Caco-2 (cell line): ENCODE measurements at regions not wholly inside any gene's neighbourhood (a gene's known extent, or its start where the extent isn't known, plus 50 kb on each side); places are given as distances from the start of the nearest gene placed in this dataset.

Experiments
- BruUV-seq: library from RNA; stranded (reverse); fragments of 400-500 nt; replicated peaks from 2 replicates; lab custom pipeline; 2021; lab: Mats Ljungman, UMichigan
- CTCF ChIA-PET: fragments of 300-600 bp; sonication (Branson Sonifier 250); formaldehyde crosslinking; loops from one replicate; lab custom pipeline; 2022; ENCODE audit warnings: antibody characterized with exemption; lab: Charles Lee
- POLR2A ChIA-PET: fragments of 300-600 bp; sonication (Branson Sonifier 250); formaldehyde crosslinking; loops from one replicate; lab custom pipeline; 2022; ENCODE audit warnings: antibody characterized with exemption; lab: Charles Lee
- DNase-seq, 2 experiments: peaks; one replicate each; pipeline versions ENCODE4 v3.0.0 to v3.0.0-alpha.2; 2020 to 2022
- H3K27me3 ChIP-seq: replicated peaks from 2 replicates; pipeline ENCODE4 v1.6.0; 2011; ENCODE audit warnings: low read length; ENCODE audit not compliant: control insufficient read depth, insufficient read depth
- H3K36me3 ChIP-seq: 2 replicates; pipeline ENCODE4 v1.5.1; 2011; ENCODE audit warnings: low read length; ENCODE audit not compliant: control insufficient read depth, insufficient read depth
- H3K4me1 ChIP-seq: fragments of 250-450 bp; sonication (Bioruptor Pico); 2 replicates; pipeline ENCODE4 v1.5.1; 2020; ENCODE audit warnings: mild to moderate bottlenecking
- H3K4me3 ChIP-seq: 2 replicates; pipeline ENCODE4 v1.5.1; 2011; ENCODE audit warnings: low read depth, mild to moderate bottlenecking, control low read depth, low read length
- H3K9me3 ChIP-seq: fragments of 250-450 bp; sonication (Bioruptor Pico); 2 replicates; pipeline ENCODE4 v1.5.1; 2020; ENCODE audit warnings: mild to moderate bottlenecking, moderate library complexity
- H3K27ac Mint-ChIP-seq: one replicate; pipeline ENCODE4 v1.8.0; 2022; ENCODE audit warnings: mixed read lengths; ENCODE audit not compliant: unreplicated experiment
- H3K27me3 Mint-ChIP-seq: one replicate; pipeline ENCODE4 v1.8.0; 2022; ENCODE audit warnings: mixed read lengths; ENCODE audit not compliant: insufficient read depth, unreplicated experiment
- H3K36me3 Mint-ChIP-seq: one replicate; pipeline ENCODE4 v1.8.0; 2022; ENCODE audit warnings: mild to moderate bottlenecking, mixed read lengths; ENCODE audit not compliant: insufficient read depth, unreplicated experiment
- H3K4me1 Mint-ChIP-seq: one replicate; pipeline ENCODE4 v1.8.0; 2022; ENCODE audit warnings: low read depth, mixed read lengths; ENCODE audit not compliant: unreplicated experiment
- H3K4me3 Mint-ChIP-seq: one replicate; pipeline ENCODE4 v1.8.0; 2022; ENCODE audit warnings: mild to moderate bottlenecking, moderate library complexity, mixed read lengths; ENCODE audit not compliant: unreplicated experiment
- H3K9me3 Mint-ChIP-seq: one replicate; pipeline ENCODE4 v1.8.0; 2022; ENCODE audit warnings: mixed read lengths; ENCODE audit not compliant: unreplicated experiment
- CTCF ChIP-seq, 2 experiments: fragments of 200-600 bp in 1 of 2; IDR thresholded peaks; 1 replicate in 1 of 2; 2 replicates in 1 of 2; pipeline versions ENCODE4 v1.5.1 to v1.8.0; 2011 to 2022; ENCODE audit warnings: antibody characterized with exemption in 1 of 2, control low read depth in 1 of 2, inconsistent platforms in 1 of 2, low read depth in 1 of 2, low read length in 1 of 2, mild to moderate bottlenecking in 1 of 2, moderate library complexity in 1 of 2; ENCODE audit not compliant: insufficient read depth in 1 of 2, severe bottlenecking in 1 of 2, unreplicated experiment in 1 of 2
- intact Hi-C: fragments of 100-400 bp; cut with micrococcal nuclease; formaldehyde crosslinking; loops from one replicate; pipeline ENCODE4 v1.10.0; 2022; ENCODE audit not compliant: unreplicated experiment

GRCh38 chr1:103177108-103177775 lies 68.9 kb upstream of the COL11A1 start:
- Histone ChIP-seq H3K36me3 (no peaks in the 10 kb centered on the region), H3K27me3 (no peaks in the 10 kb centered on the region), H3K9me3 (no peaks in the 10 kb centered on the region), H3K4me1 (no peaks in the 10 kb centered on the region), H3K4me3 (no peak overlapping the region)
- Mint-ChIP-seq H3K4me3 (no peak overlapping the region), H3K36me3 (no peaks in the 10 kb centered on the region), H3K4me1 (no peaks in the 10 kb centered on the region), H3K27me3 (no peaks in the 10 kb centered on the region), H3K9me3 (no peaks in the 10 kb centered on the region), H3K27ac (no peak overlapping the region)
- no peak for DNase-seq
- TF ChIP-seq CTCF (IDR thresholded peaks at IDR 0.05; ENCODE audit: insufficient read depth in 1 of 2, low read depth in 1 of 2, low read length in 1 of 2, severe bottlenecking in 1 of 2, unreplicated experiment in 1 of 2), result no peak
- no TSS peak for BruUV-seq
- POLR2A ChIA-PET, result no interaction called here
- intact Hi-C loops, result no loop called here
- CTCF ChIA-PET, result no interaction called here

- BruUV-seq, result no TSS peak
These were observed 62.8 kb upstream of the COL11A1 start for GRCh38 chr1:103171041-103171590.

GRCh38 chr1:103170609-103171008 lies 62.3 kb upstream of the COL11A1 start:
- no peaks in the 10 kb centered on the region for H3K27me3 Mint-ChIP-seq

More at GRCh38 chr1:103171041-103171590, 62.8 kb upstream of the COL11A1 start:
- Histone ChIP-seq H3K4me3 (no peak overlapping the region), H3K9me3 (no peaks in the 10 kb centered on the region), H3K27me3 (no peaks in the 10 kb centered on the region), H3K4me1 (no peaks in the 10 kb centered on the region), H3K36me3 (no peaks in the 10 kb centered on the region)
- Mint-ChIP-seq H3K4me3 (no peak overlapping the region), H3K4me1 (no peaks in the 10 kb centered on the region), H3K27ac (no peak overlapping the region), H3K36me3 (no peaks in the 10 kb centered on the region), H3K27me3 (no peaks in the 10 kb centered on the region), H3K9me3 (no peaks in the 10 kb centered on the region)
- no peak for DNase-seq
- intact Hi-C loops, result no loop called here
- TF ChIP-seq CTCF (IDR thresholded peaks at IDR 0.05; ENCODE audit: insufficient read depth in 1 of 2, low read depth in 1 of 2, low read length in 1 of 2, severe bottlenecking in 1 of 2, unreplicated experiment in 1 of 2), result no peak
- CTCF ChIA-PET, result no interaction called here
- POLR2A ChIA-PET, result no interaction called here

More at GRCh38 chr1:103170609-103171008, 62.3 kb upstream of the COL11A1 start:
- Mint-ChIP-seq H3K27ac (no peak overlapping the region), H3K9me3 (no peaks in the 10 kb centered on the region), H3K36me3 (no peaks in the 10 kb centered on the region), H3K4me1 (no peaks in the 10 kb centered on the region), H3K4me3 (no peak overlapping the region)
- BruUV-seq, result no TSS peak
- H3K4me3 ChIP-seq, result no peak overlapping the region
- no peaks in the 10 kb centered on the region for H3K9me3 ChIP-seq
- CTCF ChIA-PET, result no interaction called here
- no peaks in the 10 kb centered on the region for H3K27me3 ChIP-seq
- intact Hi-C loops, result no loop called here
- no peaks in the 10 kb centered on the region for H3K4me1 ChIP-seq
- no peaks in the 10 kb centered on the region for H3K36me3 ChIP-seq
- POLR2A ChIA-PET, result no interaction called here
- TF ChIP-seq CTCF (IDR thresholded peaks at IDR 0.05; ENCODE audit: insufficient read depth in 1 of 2, low read depth in 1 of 2, low read length in 1 of 2, severe bottlenecking in 1 of 2, unreplicated experiment in 1 of 2), result no peak
- no peak for DNase-seq
